Spleen (tissue), 11 donors: ENCODE measurements at regions not wholly inside any gene's neighbourhood (a gene's known extent, or its start where the extent isn't known, plus 50 kb on each side); places are given as distances from the start of the nearest gene placed in this dataset.

Experiments used
- DNase-seq: peaks from one replicate; pipeline ENCODE4 v3.0.0-alpha.2; 2020
- H3K27ac ChIP-seq, 8 donors: fragments of 200-600 bp; sonication (generic) in 7 of 8; 1 replicate in 4 of 8; 2 replicates in 4 of 8; pipeline versions ENCODE4 v1.5.0 to v1.8.0; 2016 to 2021; ENCODE audit warnings: inconsistent platforms in 4 of 8, mild to moderate bottlenecking in 4 of 8, moderate library complexity in 1 of 8
- H3K27me3 ChIP-seq, 7 donors: fragments of 200-600 bp; sonication (generic) in 6 of 7; replicated peaks in 1 of 7; 1 replicate in 4 of 7; 2 replicates in 3 of 7; pipeline versions ENCODE4 v1.5.0 to v1.8.0; 2016 to 2021; ENCODE audit warnings: inconsistent platforms in 3 of 7, mild to moderate bottlenecking in 1 of 7
- H3K36me3 ChIP-seq, 6 donors: fragments of 200-600 bp; sonication (generic) in 5 of 6; 1 replicate in 4 of 6; 2 replicates in 2 of 6; pipeline versions ENCODE4 v1.5.0 to v1.8.0; 2016 to 2021; ENCODE audit warnings: inconsistent platforms in 2 of 6
- H3K4me1 ChIP-seq, 6 donors: fragments of 200-600 bp; sonication (generic) in 5 of 6; 1 replicate in 3 of 6; 2 replicates in 3 of 6; pipeline versions ENCODE4 v1.5.0 to v1.8.0; 2016 to 2021; ENCODE audit warnings: inconsistent platforms in 3 of 6
- H3K4me3 ChIP-seq, 8 donors: fragments of 200-600 bp; sonication (generic) in 7 of 8; 1 replicate in 4 of 8; 2 replicates in 4 of 8; pipeline versions ENCODE4 v1.5.0 to v1.8.0; 2016 to 2021; ENCODE audit warnings: inconsistent platforms in 4 of 8, mild to moderate bottlenecking in 4 of 8, moderate library complexity in 2 of 8
- H3K9me3 ChIP-seq, 8 donors: fragments of 200-600 bp; sonication (generic) in 7 of 8; 1 replicate in 4 of 8; 2 replicates in 4 of 8; pipeline versions ENCODE4 v1.5.0 to v1.8.0; 2016 to 2021; ENCODE audit warnings: inconsistent platforms in 4 of 8
- CTCF ChIP-seq, 11 experiments: fragments of 200-600 bp in 7 of 11; fragments of 450-650 bp in 4 of 11; sonication (generic) in 4 of 11; IDR thresholded peaks in 8 of 11; conservative IDR thresholded peaks in 3 of 11; 1 replicate in 7 of 11; 2 replicates in 4 of 11; pipeline versions ENCODE4 v1.4.0 to v1.8.0; 2016 to 2021; ENCODE audit warnings: antibody characterized with exemption in 11 of 11, inconsistent platforms in 4 of 11, mild to moderate bottlenecking in 1 of 11
- POLR2A ChIP-seq, 3 donors: fragments of 450-650 bp; IDR thresholded peaks; one replicate each; pipeline ENCODE4 v1.5.1; 2017; ENCODE audit warnings: antibody characterized with exemption in 3 of 3, mild to moderate bottlenecking in 1 of 3
- POLR2AphosphoS5 ChIP-seq, 3 donors: sonication (generic); formaldehyde crosslinking; IDR thresholded peaks; one replicate each; pipeline ENCODE4 v1.5.1; 2017; ENCODE audit warnings: antibody characterized with exemption in 3 of 3
- WGBS, 5 donors: extraction: QIAGEN DNeasy Blood & Tissue Kit in 3 of 5; methylation state at CpG; one replicate each; pipeline versions ENCODE4 v1.1.5 to v1.1.7; 2013 to 2018; 5-methylcytosine and 5-hydroxymethylcytosine counted together
- intact Hi-C: fragments of 100-400 bp; cut with DNase I; formaldehyde crosslinking; loops from one replicate; pipeline ENCODE4 v1.15.0; 2023; ENCODE audit warnings: low total_unique reads
- donor health status: healthy with polysubstance abuse.
- donor health status: DM: no; HTN: no; CAD: no; lungs with moderate emphysema.
- donor health status: DM: no; HTN: no; CAD: no.
- donor health status: Bipolar disorder and iron deficiency.
- donor health status: healthy.
- donor health status: DM: no; HTN: no; CAD: no.
- donor health status: DM: yes; HTN: yes; CAD: no.

GRCh38 chr2:224284134-224284946 is 117.6 kb downstream of the FAM124B start:
- H3K27me3 ChIP-seq = peaks cover 0 to 28% (median 0%) of the 10 kb centered on the region in 7 donors
- no peak for DNase-seq
- intact Hi-C loops = loop anchor here (2.0 kb wide), 1 partner anchor 292 kb away; no protein-coding TSS in a partner anchor
- no peaks in the 10 kb centered on the region for H3K36me3 ChIP-seq
- H3K4me1 ChIP-seq = no peaks in the 10 kb centered on the region
- WGBS, 5 donors = 27 to 72% (median 53%) methylated on average over 1 of the region's 1 CpG
- H3K27ac ChIP-seq = no peak overlapping the region
- H3K4me3 ChIP-seq = no peak overlapping the region
- no peak for TF ChIP-seq POLR2A (IDR thresholded peaks at IDR 0.05)
- no peak for TF ChIP-seq POLR2AphosphoS5 (IDR thresholded peaks at IDR 0.05)
- TF ChIP-seq CTCF (IDR thresholded peaks at IDR 0.05 in 8 of 11, conservative IDR thresholded peaks at IDR 0.05 in 3 of 11) = peak in 8 of 11 experiments; percentile 37 to 68 (median 42)
- no peaks in the 10 kb centered on the region for H3K9me3 ChIP-seq

DNA sequence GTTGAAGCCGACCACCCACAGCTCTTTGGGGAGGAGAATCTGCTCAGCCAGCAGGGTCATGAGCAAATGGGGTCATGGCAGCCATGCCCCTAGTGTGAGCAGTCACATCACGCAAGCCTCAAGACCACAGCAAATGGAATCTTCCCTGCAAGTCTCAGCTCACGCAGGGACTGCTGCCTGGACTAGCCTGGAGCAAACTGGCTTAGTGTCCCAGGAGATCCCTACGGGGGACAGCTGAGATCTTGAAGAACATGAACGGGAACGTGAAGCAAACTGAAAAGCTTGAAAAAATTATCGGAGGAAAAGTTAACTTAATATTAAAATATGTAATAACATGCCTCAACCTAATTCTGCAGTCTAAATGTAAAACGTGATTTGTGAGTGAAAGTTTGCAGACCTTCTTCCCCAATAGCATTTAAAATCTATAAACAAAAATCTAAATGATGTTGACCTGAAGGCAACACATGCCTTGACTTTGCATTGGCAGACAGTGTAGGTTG is 118.4 kb downstream of the FAM124B start:
- TF ChIP-seq CTCF (IDR thresholded peaks at IDR 0.05 in 8 of 11, conservative IDR thresholded peaks at IDR 0.05 in 3 of 11) = no peak
- no peak for TF ChIP-seq POLR2A (IDR thresholded peaks at IDR 0.05)
- no peak for TF ChIP-seq POLR2AphosphoS5 (IDR thresholded peaks at IDR 0.05)
- Histone ChIP-seq H3K9me3 (no peaks in the 10 kb centered on the region), H3K27ac (no peak overlapping the region), H3K4me1 (no peaks in the 10 kb centered on the region), H3K36me3 (no peaks in the 10 kb centered on the region), H3K27me3 (peaks cover 0 to 28% (median 0%) of the 10 kb centered on the region in 7 donors), H3K4me3 (no peak overlapping the region)
- DNase-seq = no peak
- intact Hi-C loops = no loop called here
- WGBS, 5 donors = 76 to 84% (median 80%) methylated on average over 8 of the region's 8 CpGs

- Histone ChIP-seq H3K9me3 (no peaks in the 10 kb centered on the region), H3K36me3 (no peaks in the 10 kb centered on the region), H3K4me1 (no peaks in the 10 kb centered on the region), H3K27ac (no peak overlapping the region), H3K27me3 (peaks cover 0 to 25% (median 0%) of the 10 kb centered on the region in 7 donors), H3K4me3 (no peak overlapping the region)
- no peak for DNase-seq
- intact Hi-C loops = no loop called here
- TF ChIP-seq CTCF (IDR thresholded peaks at IDR 0.05 in 8 of 11, conservative IDR thresholded peaks at IDR 0.05 in 3 of 11) (no peak), POLR2A (IDR thresholded peaks at IDR 0.05) (no peak), POLR2AphosphoS5 (IDR thresholded peaks at IDR 0.05) (no peak)
- 82 to 91% (median 87%) methylated on average over 2 of the region's 2 CpGs for WGBS, 5 donors
Observed at GRCh38 chr2:224281374-224281773, 120.5 kb downstream of the FAM124B start.

DNA sequence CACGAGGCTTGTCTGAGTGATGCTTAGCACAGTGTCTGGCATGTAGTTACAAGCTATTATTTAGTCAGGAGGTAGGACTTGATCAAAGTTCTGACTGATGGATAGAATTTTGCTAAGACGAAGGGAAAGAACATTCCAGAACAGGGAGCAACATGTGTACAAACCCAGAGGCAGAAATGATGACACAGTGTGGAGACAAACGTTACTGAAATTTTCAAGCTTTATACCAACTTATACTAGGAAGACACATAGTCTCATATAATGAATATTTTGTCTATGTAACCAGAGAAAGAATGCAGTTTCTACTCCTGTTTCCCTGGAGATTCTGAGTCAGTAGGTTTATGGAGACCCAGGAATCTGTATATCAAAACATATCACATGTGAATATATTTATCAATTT is 123.4 kb downstream of the FAM124B start:
- no peak for TF ChIP-seq POLR2AphosphoS5 (IDR thresholded peaks at IDR 0.05)
- TF ChIP-seq POLR2A (IDR thresholded peaks at IDR 0.05) = no peak
- no peak for TF ChIP-seq CTCF (IDR thresholded peaks at IDR 0.05 in 8 of 11, conservative IDR thresholded peaks at IDR 0.05 in 3 of 11)
- Histone ChIP-seq H3K36me3 (no peaks in the 10 kb centered on the region), H3K27ac (no peak overlapping the region), H3K9me3 (no peaks in the 10 kb centered on the region), H3K4me1 (no peaks in the 10 kb centered on the region), H3K4me3 (no peak overlapping the region), H3K27me3 (peaks cover 0 to 18% (median 0%) of the 10 kb centered on the region in 7 donors)
- intact Hi-C loops = no loop called here
- WGBS, 5 donors = 76 to 91% (median 85%) methylated on average over 3 of the region's 3 CpGs
- DNase-seq = no peak
